K562 (cell line): ENCODE measurements at regions not wholly inside any gene's neighbourhood (a gene's known extent, or its start where the extent isn't known, plus 50 kb on each side); places are given as distances from the start of the nearest gene placed in this dataset.

Source experiments
- ATAC-seq: fragments of 200-7000 bp; cut with Tn5 transposase; 3 replicates; pipeline ENCODE4 v1.9.1; 2020; ENCODE audit warnings: moderate library complexity
- BruUV-seq: library from RNA; stranded (reverse); fragments of 400-500 nt; replicated peaks from 2 replicates; lab custom pipeline; 2021; lab: Mats Ljungman, UMichigan
- CTCF ChIA-PET: fragments of 300-600 bp; formaldehyde crosslinking; extraction: SDS; loops from one replicate; lab custom pipeline; 2021; ENCODE audit warnings: low intra/inter-chr PET ratio; lab: Yijun Ruan, JAX
- POLR2A ChIA-PET: fragments of 300-600, 350-650 bp; sonication (Branson Sonifier 250); formaldehyde crosslinking; extraction: SDS; loops from one replicate; lab custom pipeline; 2021; ENCODE audit warnings: antibody characterized with exemption, inconsistent platforms; lab: Yijun Ruan, JAX
- DNase-seq, 4 experiments: peaks; one replicate each; pipeline versions ENCODE4 v3.0.0 to v3.0.0-alpha.2; 2011 to 2018; ENCODE audit warnings: low spot score in 3 of 4, mixed read lengths in 3 of 4; ENCODE audit errors: extremely low read depth in 1 of 4
- FAIRE-seq: peaks from 2 replicates; lab custom pipeline; 2011; peaks lifted over from hg19 to GRCh38; lab: Jason Lieb, UNC
- H2AFZ ChIP-seq: 2 replicates; pipeline ENCODE4 v1.6.0; 2011; ENCODE audit warnings: low read depth, low read length, control low read depth, inconsistent platforms
- H3K27ac ChIP-seq: fragments of 200-600 bp; 3 replicates; pipeline ENCODE4 v1.8.0; 2011; ENCODE audit warnings: low read depth, mild to moderate bottlenecking, control low read depth, inconsistent platforms, low read length, moderate library complexity, mixed read lengths; ENCODE audit errors: extremely low read depth
- H3K27me3 ChIP-seq, 2 experiments: fragments of 300-600 bp in 1 of 2; 2 replicates in 1 of 2; 3 replicates in 1 of 2; pipeline versions ENCODE4 v1.6.0 to v1.8.0; 2011; ENCODE audit warnings: inconsistent platforms in 2 of 2, low read length in 2 of 2, mild to moderate bottlenecking in 1 of 2, mixed read lengths in 1 of 2, moderate library complexity in 1 of 2; ENCODE audit not compliant: control insufficient read depth in 2 of 2, insufficient read depth in 2 of 2
- H3K36me3 ChIP-seq: fragments of 300-600 bp; 3 replicates; pipeline ENCODE4 v1.8.0; 2011; ENCODE audit warnings: mild to moderate bottlenecking, low read length, inconsistent platforms; ENCODE audit not compliant: control insufficient read depth, insufficient read depth
- H3K4me1 ChIP-seq, 2 experiments: fragments of 200-600 bp in 1 of 2; replicated peaks in 1 of 2; 2 replicates in 1 of 2; 3 replicates in 1 of 2; pipeline versions ENCODE4 v1.5.1 to v1.8.0; 2011; ENCODE audit warnings: inconsistent platforms in 2 of 2, low read length in 2 of 2, mild to moderate bottlenecking in 1 of 2, mixed read lengths in 1 of 2, moderate library complexity in 1 of 2; ENCODE audit not compliant: control insufficient read depth in 2 of 2, insufficient read depth in 2 of 2
- H3K4me2 ChIP-seq: 2 replicates; pipeline ENCODE4 v1.6.1; 2011; ENCODE audit warnings: low read length, control low read depth, inconsistent platforms, mixed read lengths; ENCODE audit not compliant: insufficient read depth
- H3K4me3 ChIP-seq: fragments of 200-600 bp; sonication (generic), shearing (Covaris generic); 2 replicates; pipeline ENCODE4 v1.5.1; 2016; ENCODE audit warnings: control low read depth, inconsistent platforms
- H3K79me2 ChIP-seq: fragments of 200-600 bp; 3 replicates; pipeline ENCODE4 v1.8.0; 2011; ENCODE audit warnings: low read length, inconsistent platforms; ENCODE audit not compliant: control insufficient read depth, insufficient read depth
- H3K9ac ChIP-seq, 2 experiments: 2 replicates each; pipeline versions ENCODE4 v1.6.0 to v1.6.1; 2011; ENCODE audit warnings: low read depth in 2 of 2, low read length in 2 of 2, control low read depth in 1 of 2, inconsistent platforms in 1 of 2, mild to moderate bottlenecking in 1 of 2, mixed read lengths in 1 of 2; ENCODE audit not compliant: insufficient read depth in 1 of 2
- H3K9me1 ChIP-seq: one replicate; pipeline ENCODE4 v1.6.0; 2011; ENCODE audit warnings: inconsistent platforms, mild to moderate bottlenecking, low read length, moderate library complexity; ENCODE audit not compliant: control insufficient read depth, insufficient read depth
- H3K9me3 ChIP-seq: replicated peaks from 2 replicates; pipeline ENCODE4 v1.5.1; 2011; ENCODE audit warnings: low read depth, low read length, inconsistent platforms; ENCODE audit not compliant: control insufficient read depth, insufficient read depth
- H4K20me1 ChIP-seq: replicated peaks from 2 replicates; pipeline ENCODE4 v1.6.1; 2011; ENCODE audit warnings: low read length, inconsistent platforms, mixed read lengths; ENCODE audit not compliant: control insufficient read depth, insufficient read depth
- MBD2 ChIP-seq: sonication (generic); IDR thresholded peaks from 2 replicates; pipeline ENCODE4 v1.6.1; 2016; ENCODE audit warnings: low read depth, borderline replicate concordance
- SLC30A9 ChIP-seq: fragments of 250-450 bp; sonication (Bioruptor Pico); IDR thresholded peaks from 2 replicates; pipeline ENCODE4 v1.8.0; 2022; ENCODE audit warnings: mild to moderate bottlenecking, moderate library complexity
- TSHZ1 ChIP-seq: fragments of 250-450 bp; sonication (Bioruptor Pico); IDR thresholded peaks from 2 replicates; pipeline ENCODE4 v1.4.0; 2020; ENCODE audit warnings: mild to moderate bottlenecking, moderate library complexity
- ZNF695 ChIP-seq: fragments of 450-650 bp; formaldehyde crosslinking; IDR thresholded peaks from 2 replicates; pipeline ENCODE4 v1.4.0; 2020; ENCODE audit warnings: mild to moderate bottlenecking, moderate library complexity
- WGBS: fragments of 100-300 bp; shearing (Covaris generic); methylation state at CpG from one replicate; pipeline ENCODE4 v1.1.6; 2016; ENCODE audit warnings: low coverage, mixed read lengths; ENCODE audit not compliant: insufficient coverage; ENCODE audit errors: missing lambda C conversion rate; 5-methylcytosine and 5-hydroxymethylcytosine counted together
- in situ Hi-C: fragments of 300-500 bp; cut with MboI; formaldehyde crosslinking; loops from 4 replicates; pipeline ENCODE4 v1.15.0; 2018; ENCODE audit warnings: inconsistent platforms, mixed read lengths
- intact Hi-C: fragments of 100-400 bp; cut with micrococcal nuclease; formaldehyde crosslinking; loops from 2 replicates; pipeline ENCODE4 v1.14.2; 2022
- TF ChIP-seq, protein P1 (sequence below): fragments of 450-650 bp; formaldehyde crosslinking; IDR thresholded peaks from 2 replicates; pipeline ENCODE4 v1.4.0; 2020; ENCODE audit warnings: mild to moderate bottlenecking, moderate library complexity

- TF ChIP-seq, protein P1, sequence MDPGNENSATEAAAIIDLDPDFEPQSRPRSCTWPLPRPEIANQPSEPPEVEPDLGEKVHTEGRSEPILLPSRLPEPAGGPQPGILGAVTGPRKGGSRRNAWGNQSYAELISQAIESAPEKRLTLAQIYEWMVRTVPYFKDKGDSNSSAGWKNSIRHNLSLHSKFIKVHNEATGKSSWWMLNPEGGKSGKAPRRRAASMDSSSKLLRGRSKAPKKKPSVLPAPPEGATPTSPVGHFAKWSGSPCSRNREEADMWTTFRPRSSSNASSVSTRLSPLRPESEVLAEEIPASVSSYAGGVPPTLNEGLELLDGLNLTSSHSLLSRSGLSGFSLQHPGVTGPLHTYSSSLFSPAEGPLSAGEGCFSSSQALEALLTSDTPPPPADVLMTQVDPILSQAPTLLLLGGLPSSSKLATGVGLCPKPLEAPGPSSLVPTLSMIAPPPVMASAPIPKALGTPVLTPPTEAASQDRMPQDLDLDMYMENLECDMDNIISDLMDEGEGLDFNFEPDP (CRISPR knock-in tag): no peak
Measured at GRCh38 chr16:75918109-75918508, 191.8 kb upstream of the CPHXL start (continued).

DNA sequence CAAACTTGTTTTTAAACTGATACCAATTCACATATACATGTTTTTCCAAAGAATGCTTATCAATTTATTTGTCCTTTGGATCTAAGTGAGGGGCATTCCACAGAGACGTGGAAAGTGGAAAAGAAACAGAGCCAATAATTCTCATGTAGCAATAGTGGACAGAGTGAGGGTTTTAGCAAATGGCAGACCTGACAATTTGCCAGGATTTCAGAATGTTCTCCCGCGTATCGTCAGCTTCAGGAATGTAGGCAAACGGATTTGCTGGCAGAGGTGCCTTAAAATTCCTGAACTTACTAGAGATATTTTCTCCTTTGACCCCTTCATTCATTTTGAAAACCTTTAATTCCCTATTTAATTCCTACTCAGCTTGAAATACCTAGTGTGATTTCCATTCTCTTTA lies 193.4 kb upstream of the CPHXL start:
- no peaks in the 10 kb centered on the region for H3K36me3 ChIP-seq
- WGBS: 0% methylated on average over 5 of the region's 5 CpGs
- no peaks in the 10 kb centered on the region for H3K9me3 ChIP-seq
- in situ Hi-C loops: no loop called here
- no peaks in the 10 kb centered on the region for H3K9me1 ChIP-seq
- no TSS peak for BruUV-seq
- FAIRE-seq (no peak), ATAC-seq (no peak), DNase-seq (no peak)
- no peak overlapping the region for H2AFZ ChIP-seq
- ChIA-PET CTCF (no interaction called here), POLR2A (no interaction called here)
- no peak overlapping the region for H3K27ac ChIP-seq
- H3K4me2 ChIP-seq: no peak overlapping the region
- H3K27me3 ChIP-seq: no peaks in the 10 kb centered on the region
- no peak overlapping the region for H3K9ac ChIP-seq
- TF ChIP-seq ZNF695 (CRISPR knock-in tag) (no peak), SLC30A9 (CRISPR knock-in tag) (no peak), TSHZ1 (no peak), MBD2 (no peak)
- H4K20me1 ChIP-seq: no peaks in the 10 kb centered on the region
- H3K4me1 ChIP-seq: no peaks in the 10 kb centered on the region
- H3K4me3 ChIP-seq: no peak overlapping the region
- H3K79me2 ChIP-seq: no peaks in the 10 kb centered on the region
- intact Hi-C loops: loop anchor here (10.0 kb wide), 1 partner anchor 115 kb away; no protein-coding TSS in a partner anchor
